ENCODE measurements at regions not wholly inside any gene's neighbourhood (a gene's known extent, or its start where the extent isn't known, plus 50 kb on each side); places are given as distances from the start of the nearest gene placed in this dataset.

GRCh38 chr2:12982149-12982584 lies 265.4 kb downstream of the TRIB2 start:
- Histone ChIP-seq H3K36me3 (ENCODE audit: insufficient read depth, low read length) (no peaks in the 10 kb centered on the region), H3K27ac (ENCODE audit: low read depth, low read length) (no peak overlapping the region), H3K4me1 (ENCODE audit: insufficient read depth, low read length) (no peaks in the 10 kb centered on the region), H2AFZ (ENCODE audit: low read length) (no peak overlapping the region), H3K9me3 (ENCODE audit: low read depth, low read length) (no peaks in the 10 kb centered on the region), H3K4me2 (ENCODE audit: insufficient read depth, low read length) (no peak overlapping the region), H3K79me2 (ENCODE audit: insufficient read depth, low read length) (no peaks in the 10 kb centered on the region), H4K20me1 (ENCODE audit: insufficient read depth, low read length) (no peaks in the 10 kb centered on the region), H3K27me3 (ENCODE audit: insufficient read depth, low read length) (no peaks in the 10 kb centered on the region), H3K4me3 (ENCODE audit: insufficient read depth, low read length) (no peak overlapping the region)
- DNase-seq (ENCODE audit: insufficient read length, low spot score, missing footprints): peak; percentile 34
- TF ChIP-seq CTCF (IDR thresholded peaks at IDR 0.05; ENCODE audit: extremely low read depth, low read depth, low read length): no peak

GRCh38 chr2:12987246-12987645 lies 270.5 kb downstream of the TRIB2 start:
- no peaks in the 10 kb centered on the region for H3K36me3 ChIP-seq (ENCODE audit: insufficient read depth, low read length)
- H3K4me2 ChIP-seq (ENCODE audit: insufficient read depth, low read length): no peak overlapping the region
- H3K27ac ChIP-seq (ENCODE audit: low read depth, low read length): no peak overlapping the region
- no peaks in the 10 kb centered on the region for H4K20me1 ChIP-seq (ENCODE audit: insufficient read depth, low read length)
- H2AFZ ChIP-seq (ENCODE audit: low read length): no peak overlapping the region
- no peak overlapping the region for H3K4me3 ChIP-seq (ENCODE audit: insufficient read depth, low read length)
- no peaks in the 10 kb centered on the region for H3K9me3 ChIP-seq (ENCODE audit: low read depth, low read length)
- H3K27me3 ChIP-seq (ENCODE audit: insufficient read depth, low read length): no peaks in the 10 kb centered on the region
- no peaks in the 10 kb centered on the region for H3K79me2 ChIP-seq (ENCODE audit: insufficient read depth, low read length)
- no peaks in the 10 kb centered on the region for H3K4me1 ChIP-seq (ENCODE audit: insufficient read depth, low read length)
- DNase-seq (ENCODE audit: insufficient read length, low spot score, missing footprints): no peak
- no peak for TF ChIP-seq CTCF (IDR thresholded peaks at IDR 0.05; ENCODE audit: extremely low read depth, low read depth, low read length)

- no peaks in the 10 kb centered on the region for H3K36me3 ChIP-seq (ENCODE audit: insufficient read depth, low read length)
- DNase-seq (ENCODE audit: insufficient read length, low spot score, missing footprints): no peak
- no peak overlapping the region for H3K4me3 ChIP-seq (ENCODE audit: insufficient read depth, low read length)
- H3K9me3 ChIP-seq (ENCODE audit: low read depth, low read length): no peaks in the 10 kb centered on the region
- H3K27ac ChIP-seq (ENCODE audit: low read depth, low read length): no peak overlapping the region
- no peak overlapping the region for H2AFZ ChIP-seq (ENCODE audit: low read length)
- TF ChIP-seq CTCF (IDR thresholded peaks at IDR 0.05; ENCODE audit: extremely low read depth, low read depth, low read length): no peak
- H3K4me1 ChIP-seq (ENCODE audit: insufficient read depth, low read length): no peaks in the 10 kb centered on the region
- H3K27me3 ChIP-seq (ENCODE audit: insufficient read depth, low read length): no peaks in the 10 kb centered on the region
- H3K4me2 ChIP-seq (ENCODE audit: insufficient read depth, low read length): no peak overlapping the region
- no peaks in the 10 kb centered on the region for H3K79me2 ChIP-seq (ENCODE audit: insufficient read depth, low read length)
- H4K20me1 ChIP-seq (ENCODE audit: insufficient read depth, low read length): no peaks in the 10 kb centered on the region
Observed at GRCh38 chr2:12988279-12988678, 271.5 kb downstream of the TRIB2 start.

- H3K27me3 ChIP-seq (ENCODE audit: insufficient read depth, low read length): no peaks in the 10 kb centered on the region
- no peaks in the 10 kb centered on the region for H3K36me3 ChIP-seq (ENCODE audit: insufficient read depth, low read length)
- H4K20me1 ChIP-seq (ENCODE audit: insufficient read depth, low read length): no peaks in the 10 kb centered on the region
- H3K27ac ChIP-seq (ENCODE audit: low read depth, low read length): no peak overlapping the region
- no peak overlapping the region for H2AFZ ChIP-seq (ENCODE audit: low read length)
- H3K79me2 ChIP-seq (ENCODE audit: insufficient read depth, low read length): no peaks in the 10 kb centered on the region
- H3K4me2 ChIP-seq (ENCODE audit: insufficient read depth, low read length): no peak overlapping the region
- TF ChIP-seq CTCF (IDR thresholded peaks at IDR 0.05; ENCODE audit: extremely low read depth, low read depth, low read length): peak; percentile 39
- H3K4me3 ChIP-seq (ENCODE audit: insufficient read depth, low read length): no peak overlapping the region
- no peaks in the 10 kb centered on the region for H3K4me1 ChIP-seq (ENCODE audit: insufficient read depth, low read length)
- peak; percentile 25 for DNase-seq (ENCODE audit: insufficient read length, low spot score, missing footprints)
- no peaks in the 10 kb centered on the region for H3K9me3 ChIP-seq (ENCODE audit: low read depth, low read length)
Observed at GRCh38 chr2:12990523-12990922, 273.8 kb downstream of the TRIB2 start.
